Skeletal muscle cell (primary cell): ENCODE measurements at regions not wholly inside any gene's neighbourhood (a gene's known extent, or its start where the extent isn't known, plus 50 kb on each side); places are given as distances from the start of the nearest gene placed in this dataset.

ENCODE experiments used
- DNase-seq: peaks from one replicate; pipeline ENCODE4 v3.0.0-alpha.2; 2010; ENCODE audit warnings: low read depth
- H3K4me3 ChIP-seq: 2 replicates; pipeline ENCODE4 v1.5.1; 2011; ENCODE audit warnings: low read depth, mild to moderate bottlenecking, control low read depth, low read length, moderate library complexity

DNA sequence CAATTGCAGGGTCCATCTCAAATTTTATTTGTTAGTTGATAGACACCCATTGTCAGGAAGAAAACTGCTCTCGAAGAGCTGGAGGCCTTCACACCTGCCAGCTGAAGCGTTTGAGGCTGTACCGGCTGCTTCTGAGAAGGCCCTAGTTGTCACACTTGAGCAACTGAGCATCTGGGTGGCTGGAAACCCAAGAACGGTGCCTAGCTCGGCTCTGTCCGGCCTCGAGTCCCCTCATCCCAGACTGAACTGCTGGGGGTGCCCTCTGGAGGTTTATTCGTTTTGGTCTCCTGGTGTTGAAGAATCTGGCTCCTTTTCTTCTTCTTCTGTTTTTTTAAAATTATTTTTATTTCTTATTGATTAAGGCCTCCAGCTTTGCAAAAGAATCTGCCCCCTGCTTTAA is 59.3 kb upstream of the EXOC6 start:
- H3K4me3 ChIP-seq: no peak overlapping the region
- no peak for DNase-seq

DNA sequence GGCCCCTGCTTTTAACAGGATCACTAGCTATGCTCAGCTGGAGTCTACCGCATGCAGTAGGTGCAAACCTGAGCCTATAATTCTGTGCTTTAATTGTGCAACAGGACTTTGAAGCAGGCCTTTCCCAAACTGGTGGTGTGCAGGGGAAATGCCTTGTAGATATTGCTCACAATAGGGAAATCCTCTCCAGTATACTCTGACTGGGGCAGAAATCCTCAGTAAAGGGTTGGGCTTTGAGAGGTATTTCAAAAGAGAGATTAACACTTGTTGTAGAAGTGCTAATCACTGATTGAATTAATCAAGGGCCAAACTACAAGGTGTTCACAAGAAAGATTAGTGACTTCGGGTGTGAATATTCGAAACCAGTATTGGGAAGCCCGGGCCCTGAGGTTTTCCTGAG is 58.5 kb upstream of the EXOC6 start:
- H3K4me3 ChIP-seq: no peak overlapping the region

GRCh38 chr10:92790440-92790839 is 57.9 kb upstream of the EXOC6 start:
- H3K4me3 ChIP-seq: no peak overlapping the region
- DNase-seq: no peak

More for the DNA sequence above, 58.5 kb upstream of the EXOC6 start:
- no peak for DNase-seq

DNA sequence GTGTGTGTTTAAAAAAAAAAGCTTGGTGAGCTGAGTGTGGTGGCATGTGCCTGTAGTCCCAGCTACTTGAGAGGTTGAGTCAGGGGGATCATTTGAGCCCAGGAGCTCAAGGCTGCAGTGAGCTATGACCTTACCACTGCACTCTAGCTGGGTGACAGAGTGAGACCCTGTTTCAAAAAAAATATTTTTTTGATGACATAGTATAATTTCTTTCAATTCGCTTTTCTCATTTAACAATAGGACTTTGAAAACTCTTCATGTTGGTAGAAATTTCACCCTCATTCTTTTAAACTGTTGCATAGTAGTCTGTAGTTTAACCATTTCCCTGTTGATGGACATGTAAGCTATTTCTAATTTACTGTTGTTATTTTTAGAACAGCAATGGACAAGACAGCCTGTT is 55.7 kb upstream of the EXOC6 start:
- DNase-seq: no peak
- no peak overlapping the region for H3K4me3 ChIP-seq
